H9 (cell line): ENCODE measurements at regions not wholly inside any gene's neighbourhood (a gene's known extent, or its start where the extent isn't known, plus 50 kb on each side); places are given as distances from the start of the nearest gene placed in this dataset.
A peak's percentile ranks its signal among the peaks of the same experiment; 100 is the strongest.

ENCODE experiments used
- DNase-seq: peaks from one replicate; pipeline ENCODE4 v3.0.0-alpha.2; 2017
- H2AFZ ChIP-seq: one replicate; pipeline ENCODE4 v1.6.1; 2013; ENCODE audit warnings: mild to moderate bottlenecking, low read length, control low read depth, moderate library complexity
- H2AK5ac ChIP-seq: 2 replicates; pipeline ENCODE4 v1.6.1; 2013; ENCODE audit warnings: low read length, control low read depth, mixed read lengths; ENCODE audit not compliant: insufficient read length
- H2BK120ac ChIP-seq: one replicate; pipeline ENCODE4 v1.6.1; 2013; ENCODE audit warnings: low read depth, mild to moderate bottlenecking, low read length, control low read depth, inconsistent platforms; ENCODE audit not compliant: poor library complexity, severe bottlenecking
- H2BK12ac ChIP-seq: 2 replicates; pipeline ENCODE4 v1.6.1; 2013; ENCODE audit warnings: low read length, control low read depth, mixed read lengths, low read depth; ENCODE audit not compliant: insufficient read length
- H2BK15ac ChIP-seq: 2 replicates; pipeline ENCODE4 v1.6.1; 2013; ENCODE audit warnings: low read depth, low read length, control low read depth
- H2BK20ac ChIP-seq: one replicate; pipeline ENCODE4 v1.6.1; 2013; ENCODE audit warnings: low read depth, mild to moderate bottlenecking, low read length, control low read depth, inconsistent platforms; ENCODE audit not compliant: poor library complexity, severe bottlenecking
- H2BK5ac ChIP-seq: 2 replicates; pipeline ENCODE4 v1.6.1; 2013; ENCODE audit warnings: low read length, control low read depth, mixed read lengths; ENCODE audit not compliant: insufficient read length
- H3K14ac ChIP-seq: 2 replicates; pipeline ENCODE4 v1.6.1; 2013; ENCODE audit warnings: low read length, control low read depth; ENCODE audit not compliant: insufficient read depth
- H3K18ac ChIP-seq: 2 replicates; pipeline ENCODE4 v1.6.1; 2013; ENCODE audit warnings: low read depth, mild to moderate bottlenecking, mixed read lengths, low read length, control low read depth; ENCODE audit not compliant: insufficient read length
- H3K23ac ChIP-seq: 2 replicates; pipeline ENCODE4 v1.6.1; 2013; ENCODE audit warnings: low read length, control low read depth, mixed read lengths, low read depth; ENCODE audit not compliant: insufficient read length
- H3K23me2 ChIP-seq: 2 replicates; pipeline ENCODE4 v1.6.1; 2013; ENCODE audit warnings: low read depth, mild to moderate bottlenecking, mixed read lengths, low read length, control low read depth; ENCODE audit not compliant: insufficient read length, poor library complexity, severe bottlenecking
- H3K27ac ChIP-seq: 2 replicates; pipeline ENCODE4 v1.5.1; 2013; ENCODE audit warnings: low read length, control low read depth, mixed read lengths, low read depth; ENCODE audit not compliant: insufficient read length
- H3K27me3 ChIP-seq: 2 replicates; pipeline ENCODE4 v1.6.1; 2013; ENCODE audit warnings: low read length, control low read depth, inconsistent platforms; ENCODE audit not compliant: insufficient read depth
- H3K4ac ChIP-seq: 2 replicates; pipeline ENCODE4 v1.6.1; 2013; ENCODE audit warnings: low read depth, mild to moderate bottlenecking, control low read depth, inconsistent platforms, low read length, moderate library complexity
- H3K4me1 ChIP-seq: 2 replicates; pipeline ENCODE4 v1.6.1; 2013; ENCODE audit warnings: low read length, control low read depth, inconsistent platforms; ENCODE audit not compliant: insufficient read depth
- H3K4me2 ChIP-seq: 2 replicates; pipeline ENCODE4 v1.6.1; 2013; ENCODE audit warnings: low read length, control low read depth, mixed read lengths; ENCODE audit not compliant: insufficient read length, insufficient read depth
- H3K56ac ChIP-seq: 2 replicates; pipeline ENCODE4 v1.6.1; 2013; ENCODE audit warnings: low read depth, mild to moderate bottlenecking, mixed read lengths, low read length, control low read depth; ENCODE audit not compliant: insufficient read length
- H3K79me1 ChIP-seq: 2 replicates; pipeline ENCODE4 v1.6.1; 2013; ENCODE audit warnings: low read depth, mild to moderate bottlenecking, moderate library complexity, low read length, control low read depth, inconsistent platforms; ENCODE audit not compliant: insufficient read depth, poor library complexity, severe bottlenecking
- H3K79me2 ChIP-seq: 2 replicates; pipeline ENCODE4 v1.6.1; 2013; ENCODE audit warnings: low read length, control low read depth, inconsistent platforms; ENCODE audit not compliant: insufficient read depth
- H3K9ac ChIP-seq: 2 replicates; pipeline ENCODE4 v1.6.1; 2013; ENCODE audit warnings: low read length, control low read depth, mixed read lengths; ENCODE audit not compliant: insufficient read length; ENCODE audit errors: extremely low read depth
- H3K9me3 ChIP-seq: one replicate; pipeline ENCODE4 v1.6.1; 2013; ENCODE audit warnings: low read depth, low read length, inconsistent platforms; ENCODE audit not compliant: control insufficient read depth
- H3T11ph ChIP-seq: one replicate; pipeline ENCODE4 v1.6.1; 2013; ENCODE audit warnings: mild to moderate bottlenecking, low read length, control low read depth, inconsistent platforms
- H4K20me1 ChIP-seq: one replicate; pipeline ENCODE4 v1.6.1; 2013; ENCODE audit not compliant: control insufficient read depth, insufficient read length, insufficient read depth
- H4K5ac ChIP-seq: 2 replicates; pipeline ENCODE4 v1.6.1; 2013; ENCODE audit warnings: low read depth, mild to moderate bottlenecking, mixed read lengths, low read length, control low read depth; ENCODE audit not compliant: insufficient read length
- H4K8ac ChIP-seq: replicated peaks from 2 replicates; pipeline ENCODE4 v1.6.1; 2013; ENCODE audit warnings: low read length, control low read depth, mixed read lengths, low read depth; ENCODE audit not compliant: insufficient read length
- H4K91ac ChIP-seq: 2 replicates; pipeline ENCODE4 v1.6.1; 2013; ENCODE audit warnings: low read depth, mild to moderate bottlenecking, moderate library complexity, mixed read lengths, low read length, control low read depth; ENCODE audit not compliant: insufficient read length
- H3K27ac Mint-ChIP-seq, 3 experiments: 2 replicates in 2 of 3; 3 replicates in 1 of 3; pipeline ENCODE4 v1.8.0; 2020 to 2021; ENCODE audit warnings: mixed read lengths in 3 of 3, mild to moderate bottlenecking in 1 of 3, moderate library complexity in 1 of 3
- H3K27me3 Mint-ChIP-seq: 2 replicates; pipeline ENCODE4 v1.8.0; 2021; ENCODE audit warnings: low read depth, mild to moderate bottlenecking, moderate library complexity, mixed read lengths
- H3K36me3 Mint-ChIP-seq, 3 experiments: 2 replicates in 2 of 3; 3 replicates in 1 of 3; pipeline ENCODE4 v1.8.0; 2020 to 2021; ENCODE audit warnings: low read depth in 3 of 3, mixed read lengths in 3 of 3; ENCODE audit not compliant: insufficient read depth in 1 of 3
- H3K4me1 Mint-ChIP-seq, 2 experiments: 2 replicates each; pipeline ENCODE4 v1.8.0; 2020; ENCODE audit warnings: mixed read lengths in 2 of 2
- H3K4me3 Mint-ChIP-seq, 2 experiments: 2 replicates in 1 of 2; 3 replicates in 1 of 2; pipeline ENCODE4 v1.8.0; 2020 to 2021; ENCODE audit warnings: mild to moderate bottlenecking in 2 of 2, mixed read lengths in 2 of 2, moderate library complexity in 1 of 2
- H3K9me3 Mint-ChIP-seq, 2 experiments: 2 replicates in 1 of 2; 3 replicates in 1 of 2; pipeline ENCODE4 v1.8.0; 2020; ENCODE audit warnings: mild to moderate bottlenecking in 2 of 2, mixed read lengths in 2 of 2, moderate library complexity in 1 of 2
- CTCF ChIP-seq: fragments of 200-600 bp; sonication (generic); conservative IDR thresholded peaks from 3 replicates; pipeline ENCODE4 v1.8.0; 2021; ENCODE audit warnings: antibody characterized with exemption, mild to moderate bottlenecking
- WGBS: extraction: QIAGEN DNeasy Blood & Tissue Kit; methylation state at CpG from one replicate; pipeline ENCODE4 v1.1.7; 2013; ENCODE audit warnings: missing lambda C conversion rate, low lambda C conversion rate, mixed read lengths; ENCODE audit not compliant: insufficient read length; ENCODE audit errors: extremely low coverage; 5-methylcytosine and 5-hydroxymethylcytosine counted together

GRCh38 chr1:165010418-165011070 lies 346.0 kb downstream of the LMX1A start:
- no peak overlapping the region for H2BK5ac ChIP-seq
- no peak overlapping the region for H2AFZ ChIP-seq
- H3K4ac ChIP-seq = no peak overlapping the region
- WGBS = no CpG with 5 or more reads among the region's 3 CpGs
- no peak overlapping the region for H3K9ac ChIP-seq
- H4K5ac ChIP-seq = no peak overlapping the region
- no peaks in the 10 kb centered on the region for H3K27me3 ChIP-seq
- no peak overlapping the region for H2BK12ac ChIP-seq
- H2BK120ac ChIP-seq = no peak overlapping the region
- H3K9me3 Mint-ChIP-seq = no peaks in the 10 kb centered on the region
- peak overlapping the region in 1 of 3 experiments; percentile 15; a peak in 1 of 7 replicates for H3K27ac Mint-ChIP-seq
- H4K8ac ChIP-seq = no peak overlapping the region
- H2AK5ac ChIP-seq = no peak overlapping the region
- no peaks in the 10 kb centered on the region for H3K36me3 Mint-ChIP-seq
- H3K4me1 ChIP-seq = no peaks in the 10 kb centered on the region
- no peak overlapping the region for H3K56ac ChIP-seq
- no peak overlapping the region for H3K4me2 ChIP-seq
- no peak overlapping the region for H3K18ac ChIP-seq
- no peaks in the 10 kb centered on the region for H4K20me1 ChIP-seq
- H3K9me3 ChIP-seq = no peaks in the 10 kb centered on the region
- no peak overlapping the region for H3K23ac ChIP-seq
- H3K23me2 ChIP-seq = no peaks in the 10 kb centered on the region
- no peak overlapping the region for H3K14ac ChIP-seq
- no peak overlapping the region for H3K4me3 Mint-ChIP-seq
- H2BK20ac ChIP-seq = no peak overlapping the region
- H4K91ac ChIP-seq = no peak overlapping the region
- H2BK15ac ChIP-seq = no peak overlapping the region
- H3K4me1 Mint-ChIP-seq = no peaks in the 10 kb centered on the region
- no peaks in the 10 kb centered on the region for H3K79me1 ChIP-seq
- peaks cover 8% of the 10 kb centered on the region; the same call in 1 of the 2 replicates for H3K27me3 Mint-ChIP-seq
- H3K79me2 ChIP-seq = no peaks in the 10 kb centered on the region
- no peak for TF ChIP-seq CTCF
- no peak overlapping the region for H3K27ac ChIP-seq
- no peak overlapping the region for H3T11ph ChIP-seq
- no peak for DNase-seq
